ENCODE measurements at regions not wholly inside any gene's neighbourhood (a gene's known extent, or its start where the extent isn't known, plus 50 kb on each side); places are given as distances from the start of the nearest gene placed in this dataset.
A peak's percentile ranks its signal among the peaks of the same experiment; 100 is the strongest.

- H3K4me3 ChIP-seq (ENCODE audit: low read depth, low read length), result no peak overlapping the region
- DNase-seq (ENCODE audit: low read depth), result peak; percentile 37
- TF ChIP-seq CTCF (IDR thresholded peaks at IDR 0.05; ENCODE audit: insufficient read depth, low read depth, low read length), result no peak
These were observed 346.6 kb downstream of the AASDHPPT start for GRCh38 chr11:106424111-106424510.

GRCh38 chr11:106425819-106426218, 348.4 kb downstream of the AASDHPPT start:
- TF ChIP-seq CTCF (IDR thresholded peaks at IDR 0.05; ENCODE audit: insufficient read depth, low read depth, low read length), result no peak
- no peak for DNase-seq (ENCODE audit: low read depth)
- H3K4me3 ChIP-seq (ENCODE audit: low read depth, low read length), result no peak overlapping the region

DNA sequence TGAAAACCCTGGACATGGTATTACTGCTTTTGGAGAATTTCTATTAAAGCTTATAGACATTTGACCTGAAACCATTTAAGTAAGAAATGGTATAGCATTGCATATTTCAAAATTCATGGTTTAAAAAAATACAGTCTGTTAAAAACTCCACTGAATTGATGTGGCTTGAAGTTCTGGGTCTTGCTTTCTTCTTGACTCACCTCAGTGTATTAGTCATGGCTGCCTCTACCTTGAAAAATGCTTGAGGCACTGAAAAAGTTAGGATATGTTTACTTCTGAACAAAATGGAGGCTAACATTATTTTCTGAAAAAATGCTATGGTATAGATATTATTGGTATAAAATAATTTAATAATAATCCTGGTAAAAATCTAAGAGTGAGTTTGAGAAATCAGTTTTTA, 349.2 kb downstream of the AASDHPPT start:
- TF ChIP-seq CTCF (IDR thresholded peaks at IDR 0.05; ENCODE audit: insufficient read depth, low read depth, low read length), result no peak
- DNase-seq (ENCODE audit: low read depth), result no peak
- no peak overlapping the region for H3K4me3 ChIP-seq (ENCODE audit: low read depth, low read length)

GRCh38 chr11:106427736-106428135, 350.3 kb downstream of the AASDHPPT start:
- no peak for TF ChIP-seq CTCF (IDR thresholded peaks at IDR 0.05; ENCODE audit: insufficient read depth, low read depth, low read length)
- H3K4me3 ChIP-seq (ENCODE audit: low read depth, low read length), result no peak overlapping the region
- DNase-seq (ENCODE audit: low read depth), result no peak

DNA sequence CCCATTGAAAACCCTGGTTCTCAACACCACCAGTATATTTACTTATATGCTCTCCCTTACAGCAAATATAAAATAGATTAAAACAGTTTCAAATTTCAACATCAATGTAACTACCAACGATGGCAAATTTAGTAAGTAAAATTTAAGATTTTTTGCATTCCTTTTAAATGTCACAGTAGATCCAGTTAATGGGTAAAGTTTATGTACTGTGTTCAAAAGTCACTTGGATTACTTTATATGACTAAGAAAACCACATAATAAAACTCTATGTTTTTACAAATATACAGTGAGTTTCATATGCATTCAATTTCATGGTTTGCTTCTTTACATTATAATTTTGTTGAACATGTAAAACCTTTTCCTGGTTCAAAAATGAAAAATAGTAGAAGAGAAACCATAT, 364.6 kb downstream of the AASDHPPT start:
- TF ChIP-seq CTCF (IDR thresholded peaks at IDR 0.05; ENCODE audit: insufficient read depth, low read depth, low read length), result no peak
- DNase-seq (ENCODE audit: low read depth), result no peak
- no peak overlapping the region for H3K4me3 ChIP-seq (ENCODE audit: low read depth, low read length)

DNA sequence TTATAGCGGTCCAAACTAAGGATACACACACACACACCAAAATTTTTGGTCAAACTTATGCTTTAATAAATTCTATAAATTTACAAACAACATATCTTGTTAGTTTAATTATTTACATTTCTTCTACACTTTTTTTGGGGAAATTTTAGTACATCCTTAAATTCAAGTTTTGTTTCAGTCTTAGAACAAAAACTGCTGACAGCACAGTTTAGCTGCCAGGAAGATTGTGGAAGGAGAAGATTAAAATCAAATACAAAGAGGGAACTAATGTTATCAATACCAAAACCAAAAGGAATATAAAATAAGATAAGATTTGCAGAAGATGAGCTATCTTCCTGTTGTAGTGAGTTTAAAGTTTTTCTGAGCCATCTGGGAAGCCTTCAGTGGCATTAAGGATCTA, 368.8 kb downstream of the AASDHPPT start:
- TF ChIP-seq CTCF (IDR thresholded peaks at IDR 0.05; ENCODE audit: insufficient read depth, low read depth, low read length), result no peak
- no peak overlapping the region for H3K4me3 ChIP-seq (ENCODE audit: low read depth, low read length)
- DNase-seq (ENCODE audit: low read depth), result no peak

DNA sequence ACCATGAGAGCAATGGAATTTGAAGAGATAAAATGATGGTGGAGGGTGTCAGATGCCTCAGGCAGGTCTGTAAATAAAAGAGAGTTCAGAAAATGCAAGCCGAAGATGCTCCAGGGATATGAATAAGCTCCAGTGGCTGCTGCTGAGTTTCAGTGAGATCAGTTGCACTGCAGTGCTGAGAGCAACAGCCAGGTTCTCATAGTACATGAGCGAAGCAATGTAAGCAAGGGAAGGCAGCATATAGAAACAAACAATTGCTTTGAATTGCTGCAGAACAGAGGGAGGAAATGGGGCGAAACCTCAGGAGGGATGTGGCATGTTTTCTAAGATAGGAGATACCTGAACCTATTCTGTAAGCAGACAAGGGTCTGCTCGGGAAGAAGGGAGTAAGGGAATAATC, 369.5 kb downstream of the AASDHPPT start:
- no peak for TF ChIP-seq CTCF (IDR thresholded peaks at IDR 0.05; ENCODE audit: insufficient read depth, low read depth, low read length)

More for the DNA sequence above, 369.5 kb downstream of the AASDHPPT start:
- DNase-seq (ENCODE audit: low read depth), result peak; percentile 36
- no peak overlapping the region for H3K4me3 ChIP-seq (ENCODE audit: low read depth, low read length)

Data from fibroblast of villous mesenchyme (primary cell).